B cell (primary cell): ENCODE measurements at regions not wholly inside any gene's neighbourhood (a gene's known extent, or its start where the extent isn't known, plus 50 kb on each side); places are given as distances from the start of the nearest gene placed in this dataset.

Experiments
- EZH2 ChIP-seq: IDR thresholded peaks from 2 replicates; pipeline ENCODE4 v1.6.1; 2012; ENCODE audit warnings: borderline replicate concordance, low read depth, mild to moderate bottlenecking, moderate library complexity, low read length; ENCODE audit not compliant: insufficient read depth, poor library complexity, severe bottlenecking
- TF ChIP-seq, protein P1 (sequence below): fragments of 200-600 bp; IDR thresholded peaks from one replicate; pipeline ENCODE4 v1.8.0; 2022; ENCODE audit warnings: antibody characterized with exemption, mild to moderate bottlenecking

DNA sequence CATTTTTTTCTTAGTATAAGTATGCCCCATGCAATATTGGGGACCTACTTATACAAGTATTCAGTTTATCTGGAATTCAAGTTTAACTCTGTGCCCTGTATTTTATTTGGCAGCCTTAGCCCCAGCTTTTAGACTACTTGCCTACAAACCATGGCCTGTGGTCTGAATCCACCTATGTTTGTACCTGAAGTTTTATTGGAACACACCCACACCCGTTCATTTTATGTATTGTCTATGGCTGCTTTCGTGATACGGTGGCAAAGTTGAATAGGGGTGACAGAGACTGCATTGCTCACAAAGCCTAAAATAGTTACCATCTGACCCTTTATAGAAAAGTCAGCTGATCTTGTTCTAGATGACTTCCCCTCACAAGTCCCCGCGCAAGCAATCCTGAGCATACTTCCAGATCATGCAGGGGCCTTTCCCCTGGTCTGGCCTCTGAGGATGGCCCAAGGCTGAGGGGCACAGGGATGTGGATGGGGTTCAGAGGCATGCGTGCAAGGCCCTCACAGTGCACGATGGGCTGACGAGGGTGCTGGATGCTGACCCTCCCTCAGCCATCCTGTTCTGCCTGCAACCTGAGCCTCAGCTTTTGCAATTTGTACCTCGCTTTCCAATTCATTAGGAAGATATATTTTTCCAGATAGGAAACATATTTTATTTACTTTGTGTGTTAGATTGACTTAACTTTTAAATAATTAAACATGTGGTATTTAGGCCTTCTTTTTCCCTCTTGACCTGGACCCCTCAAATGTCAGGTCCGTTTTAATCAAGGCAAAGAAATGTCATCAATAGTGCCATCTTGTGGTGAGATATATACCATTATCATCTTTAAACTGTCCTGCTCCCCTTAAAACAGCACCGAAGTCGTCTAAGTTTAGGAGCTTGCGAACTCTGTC, 527.3 kb upstream of the CCDC196 start:
- TF ChIP-seq, protein P1, sequence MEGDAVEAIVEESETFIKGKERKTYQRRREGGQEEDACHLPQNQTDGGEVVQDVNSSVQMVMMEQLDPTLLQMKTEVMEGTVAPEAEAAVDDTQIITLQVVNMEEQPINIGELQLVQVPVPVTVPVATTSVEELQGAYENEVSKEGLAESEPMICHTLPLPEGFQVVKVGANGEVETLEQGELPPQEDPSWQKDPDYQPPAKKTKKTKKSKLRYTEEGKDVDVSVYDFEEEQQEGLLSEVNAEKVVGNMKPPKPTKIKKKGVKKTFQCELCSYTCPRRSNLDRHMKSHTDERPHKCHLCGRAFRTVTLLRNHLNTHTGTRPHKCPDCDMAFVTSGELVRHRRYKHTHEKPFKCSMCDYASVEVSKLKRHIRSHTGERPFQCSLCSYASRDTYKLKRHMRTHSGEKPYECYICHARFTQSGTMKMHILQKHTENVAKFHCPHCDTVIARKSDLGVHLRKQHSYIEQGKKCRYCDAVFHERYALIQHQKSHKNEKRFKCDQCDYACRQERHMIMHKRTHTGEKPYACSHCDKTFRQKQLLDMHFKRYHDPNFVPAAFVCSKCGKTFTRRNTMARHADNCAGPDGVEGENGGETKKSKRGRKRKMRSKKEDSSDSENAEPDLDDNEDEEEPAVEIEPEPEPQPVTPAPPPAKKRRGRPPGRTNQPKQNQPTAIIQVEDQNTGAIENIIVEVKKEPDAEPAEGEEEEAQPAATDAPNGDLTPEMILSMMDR = peak; percentile 74
- no peak for TF ChIP-seq EZH2
